BLaER1 (cell line): ENCODE measurements at regions not wholly inside any gene's neighbourhood (a gene's known extent, or its start where the extent isn't known, plus 50 kb on each side); places are given as distances from the start of the nearest gene placed in this dataset.

Source experiments
- H3K27ac ChIP-seq: shearing (Covaris generic); formaldehyde crosslinking; 2 replicates; pipeline ENCODE4 v1.8.1; 2022
- H3K27me3 ChIP-seq: shearing (Covaris generic); formaldehyde crosslinking; 2 replicates; pipeline ENCODE4 v1.8.1; 2022
- H3K36me3 ChIP-seq: shearing (Covaris generic); formaldehyde crosslinking; 2 replicates; pipeline ENCODE4 v1.8.1; 2022
- H3K4me1 ChIP-seq: shearing (Covaris generic); formaldehyde crosslinking; 2 replicates; pipeline ENCODE4 v1.8.1; 2022
- H3K4me2 ChIP-seq: shearing (Covaris generic); formaldehyde crosslinking; 2 replicates; pipeline ENCODE4 v1.8.1; 2022
- H3K4me3 ChIP-seq: shearing (Covaris generic); formaldehyde crosslinking; 2 replicates; pipeline ENCODE4 v1.8.1; 2022
- H3K9ac ChIP-seq: shearing (Covaris generic); formaldehyde crosslinking; 2 replicates; pipeline ENCODE4 v1.8.1; 2022
- H3K9me3 ChIP-seq: shearing (Covaris generic); formaldehyde crosslinking; 2 replicates; pipeline ENCODE4 v1.8.1; 2022
- H4K20me1 ChIP-seq: shearing (Covaris generic); formaldehyde crosslinking; 2 replicates; pipeline ENCODE4 v1.8.1; 2022
- Cebpa-rat ChIP-seq: shearing (Covaris generic); IDR thresholded peaks from 2 replicates; pipeline ENCODE4 v1.8.1; 2022

DNA sequence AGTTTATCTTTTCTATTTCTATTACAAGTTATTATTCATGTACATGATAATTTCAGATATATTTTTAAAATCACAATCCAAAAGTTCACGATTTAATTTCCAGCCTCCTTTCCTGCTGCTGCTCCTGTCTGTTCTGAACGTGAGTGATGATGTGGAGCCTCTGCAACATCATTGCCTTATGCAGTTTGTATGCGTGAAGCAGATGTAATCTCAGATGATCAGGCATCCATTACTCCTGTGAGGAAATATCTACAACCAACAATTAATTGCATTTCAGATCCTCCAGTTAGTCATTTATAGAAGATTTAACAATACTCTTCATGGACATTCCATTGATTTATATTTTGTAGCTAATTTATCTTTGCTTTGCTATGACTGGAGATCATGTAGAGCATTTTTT lies 668.7 kb upstream of the EPHA5 start:
- no peaks in the 10 kb centered on the region for H3K4me1 ChIP-seq
- no peak overlapping the region for H3K9ac ChIP-seq
- H3K4me2 ChIP-seq = no peak overlapping the region
- H3K9me3 ChIP-seq = no peaks in the 10 kb centered on the region
- H3K27ac ChIP-seq = no peak overlapping the region
- no peak for TF ChIP-seq Cebpa-rat
- H3K27me3 ChIP-seq = no peaks in the 10 kb centered on the region
- no peaks in the 10 kb centered on the region for H3K36me3 ChIP-seq
- H4K20me1 ChIP-seq = no peaks in the 10 kb centered on the region
- H3K4me3 ChIP-seq = no peak overlapping the region

DNA sequence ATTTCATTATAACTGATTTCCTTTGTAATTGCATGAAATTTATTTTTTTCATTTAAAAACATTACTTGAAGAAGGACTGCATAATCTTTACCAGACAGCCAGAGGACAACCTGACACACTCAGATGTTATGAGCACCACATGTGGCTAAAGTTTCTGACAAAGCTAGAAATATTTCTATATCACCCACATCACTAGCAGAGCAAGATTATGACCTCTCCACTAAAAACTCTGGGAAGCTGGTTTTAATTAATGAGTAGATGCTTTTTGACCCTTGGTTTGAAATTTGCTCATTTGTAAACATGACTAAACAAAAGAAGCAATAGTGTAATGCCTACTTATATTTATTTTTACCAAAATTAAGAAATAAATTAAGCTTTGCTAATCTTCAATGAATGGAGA lies 661.5 kb upstream of the EPHA5 start:
- Histone ChIP-seq H3K4me1 (no peaks in the 10 kb centered on the region), H3K4me2 (no peak overlapping the region), H4K20me1 (no peaks in the 10 kb centered on the region), H3K27me3 (no peaks in the 10 kb centered on the region), H3K9me3 (no peaks in the 10 kb centered on the region), H3K36me3 (no peaks in the 10 kb centered on the region), H3K9ac (no peak overlapping the region), H3K27ac (no peak overlapping the region), H3K4me3 (no peak overlapping the region)
- no peak for TF ChIP-seq Cebpa-rat

DNA sequence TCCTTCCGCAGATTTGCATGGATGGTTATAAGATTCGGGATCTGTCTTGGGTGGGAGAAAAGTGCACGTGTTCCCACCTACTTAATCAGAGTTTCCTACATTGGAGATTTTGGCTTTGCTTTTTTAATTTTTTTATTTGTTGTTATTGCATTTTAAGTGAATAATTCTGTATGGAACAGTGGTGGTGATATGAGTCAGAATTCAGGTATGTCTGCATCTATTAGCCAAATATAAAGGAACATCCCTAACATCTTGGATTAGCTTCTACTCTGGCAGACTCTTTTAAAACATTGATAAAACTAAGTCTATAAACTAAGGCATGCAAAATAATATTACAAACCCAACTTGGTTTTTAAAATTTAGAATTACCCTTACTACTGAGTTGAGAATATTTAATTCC lies 659.8 kb upstream of the EPHA5 start:
- Histone ChIP-seq H3K4me1 (no peaks in the 10 kb centered on the region), H3K36me3 (no peaks in the 10 kb centered on the region), H4K20me1 (no peaks in the 10 kb centered on the region), H3K27me3 (no peaks in the 10 kb centered on the region), H3K4me3 (no peak overlapping the region), H3K4me2 (no peak overlapping the region), H3K27ac (no peak overlapping the region), H3K9me3 (no peaks in the 10 kb centered on the region), H3K9ac (no peak overlapping the region)
- no peak for TF ChIP-seq Cebpa-rat

DNA sequence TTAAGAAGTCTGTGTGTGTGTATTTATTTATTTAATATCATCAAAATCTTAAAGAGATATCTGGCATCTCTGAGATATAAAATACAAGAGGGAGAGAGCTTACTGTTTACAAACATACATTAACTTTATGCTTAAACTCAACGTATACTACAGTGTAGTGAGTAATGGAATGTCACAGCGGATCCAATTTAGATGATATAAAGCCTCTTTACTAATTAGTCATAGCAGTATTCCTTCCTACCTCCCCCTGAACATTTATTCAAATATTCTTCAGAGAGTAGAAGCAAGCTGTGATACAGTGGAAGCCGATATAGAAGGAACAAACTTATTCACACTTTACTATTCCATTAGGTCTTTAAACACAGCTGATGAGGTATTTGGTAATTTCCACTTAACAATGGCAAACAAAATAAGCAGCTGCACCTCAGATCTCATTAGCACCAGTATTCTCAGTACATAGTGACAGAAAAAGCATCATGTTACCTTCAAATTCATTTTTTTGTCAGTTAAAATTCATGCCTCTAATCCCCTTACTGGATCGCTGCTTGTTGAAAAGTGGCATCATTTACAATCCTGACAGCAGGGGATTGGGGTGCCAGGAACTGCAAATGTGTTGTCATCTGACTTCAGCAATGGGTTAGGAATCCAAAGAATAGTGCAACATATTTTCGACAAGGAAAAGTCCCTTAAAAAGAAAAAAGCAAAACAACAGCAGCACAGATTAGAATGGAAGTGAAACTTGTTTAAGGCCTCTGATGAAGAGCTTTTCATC lies 658.7 kb upstream of the EPHA5 start:
- no peak for TF ChIP-seq Cebpa-rat
- Histone ChIP-seq H3K4me2 (no peak overlapping the region), H3K9me3 (no peaks in the 10 kb centered on the region)

DNA sequence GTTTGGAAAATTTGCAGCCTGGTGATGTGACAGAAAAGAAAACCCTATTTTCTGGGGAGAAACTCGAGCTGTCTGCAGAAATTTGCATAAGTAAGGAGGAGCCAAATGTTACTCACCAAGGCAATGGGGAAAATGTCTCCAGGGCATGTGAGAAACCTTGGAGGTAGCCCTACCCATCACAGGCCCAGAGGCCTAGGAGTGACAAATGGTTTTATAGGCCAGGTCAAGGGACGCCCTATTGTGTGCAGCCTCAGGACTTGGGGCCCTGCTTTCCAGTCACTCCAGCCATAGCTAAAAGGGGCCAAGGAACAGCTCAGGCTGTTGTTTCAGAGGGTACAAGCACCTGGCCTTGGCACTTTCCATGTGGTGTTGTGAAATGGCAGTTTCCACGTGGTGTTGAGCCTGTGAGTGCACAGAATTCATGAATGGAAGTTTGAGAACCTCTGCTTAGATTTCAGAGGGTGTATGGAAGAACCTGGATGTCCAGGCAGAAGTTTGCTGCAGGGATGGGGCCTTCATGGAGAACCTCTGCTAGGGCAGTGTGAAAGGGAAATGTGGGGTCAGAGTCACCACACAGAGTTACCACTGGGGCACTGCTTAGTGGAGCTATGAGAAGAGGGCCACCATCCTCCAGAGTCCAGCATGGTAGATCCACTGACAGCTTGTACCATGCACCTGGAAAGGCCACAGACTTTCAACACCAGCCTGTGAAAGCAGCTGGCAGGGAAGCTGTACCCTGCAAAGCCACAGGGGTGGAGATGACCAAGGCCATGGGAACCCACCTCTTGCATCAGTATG lies 637.6 kb upstream of the EPHA5 start:
- peaks cover 21% of the 10 kb centered on the region for H3K9me3 ChIP-seq
- no peak overlapping the region for H3K27ac ChIP-seq
- TF ChIP-seq Cebpa-rat = no peak
- no peaks in the 10 kb centered on the region for H3K4me1 ChIP-seq
- no peak overlapping the region for H3K4me2 ChIP-seq
- H3K9ac ChIP-seq = no peak overlapping the region
- no peaks in the 10 kb centered on the region for H4K20me1 ChIP-seq
- no peaks in the 10 kb centered on the region for H3K36me3 ChIP-seq
- H3K27me3 ChIP-seq = no peaks in the 10 kb centered on the region
- H3K4me3 ChIP-seq = no peak overlapping the region

More for the DNA sequence above, 658.7 kb upstream of the EPHA5 start:
- no peaks in the 10 kb centered on the region for H4K20me1 ChIP-seq
- H3K4me3 ChIP-seq = no peak overlapping the region
- no peak overlapping the region for H3K9ac ChIP-seq
- H3K27ac ChIP-seq = no peak overlapping the region
- no peaks in the 10 kb centered on the region for H3K27me3 ChIP-seq
- no peaks in the 10 kb centered on the region for H3K36me3 ChIP-seq
- H3K4me1 ChIP-seq = no peaks in the 10 kb centered on the region

DNA sequence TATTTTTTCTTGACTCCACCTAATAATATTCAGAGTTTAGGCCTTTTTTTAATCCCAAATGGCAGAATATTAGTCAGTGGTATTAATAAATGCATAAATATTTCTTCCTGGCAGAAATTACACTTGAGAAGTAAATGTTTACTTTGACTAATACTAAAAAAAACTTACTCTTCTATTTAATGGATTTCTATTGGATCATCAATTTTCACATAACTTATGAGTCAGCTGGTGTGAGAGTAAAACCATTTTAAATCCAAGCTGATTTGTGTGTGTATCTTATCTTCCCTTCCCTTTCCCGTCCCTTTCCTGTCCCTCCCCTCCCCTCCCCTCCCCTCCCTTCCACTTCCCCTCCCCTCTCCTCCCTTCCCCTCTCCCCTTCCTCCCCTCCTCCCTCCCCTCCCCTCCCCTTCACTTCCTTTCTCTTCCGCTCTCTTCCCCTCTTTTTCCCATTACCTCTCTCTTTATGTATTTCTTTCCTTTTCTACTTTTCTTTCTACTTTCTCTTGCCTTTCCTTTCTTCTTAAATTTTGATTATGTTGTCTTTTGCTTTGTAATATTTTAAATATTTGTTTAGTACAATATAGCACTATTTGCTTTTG lies 630.1 kb upstream of the EPHA5 start:
- no peaks in the 10 kb centered on the region for H3K4me1 ChIP-seq
- no peak overlapping the region for H3K9ac ChIP-seq
- no peak overlapping the region for H3K4me2 ChIP-seq
- no peaks in the 10 kb centered on the region for H3K36me3 ChIP-seq
- H3K9me3 ChIP-seq = no peaks in the 10 kb centered on the region
- H4K20me1 ChIP-seq = no peaks in the 10 kb centered on the region
- H3K4me3 ChIP-seq = no peak overlapping the region
- no peaks in the 10 kb centered on the region for H3K27me3 ChIP-seq
- H3K27ac ChIP-seq = no peak overlapping the region
- no peak for TF ChIP-seq Cebpa-rat

DNA sequence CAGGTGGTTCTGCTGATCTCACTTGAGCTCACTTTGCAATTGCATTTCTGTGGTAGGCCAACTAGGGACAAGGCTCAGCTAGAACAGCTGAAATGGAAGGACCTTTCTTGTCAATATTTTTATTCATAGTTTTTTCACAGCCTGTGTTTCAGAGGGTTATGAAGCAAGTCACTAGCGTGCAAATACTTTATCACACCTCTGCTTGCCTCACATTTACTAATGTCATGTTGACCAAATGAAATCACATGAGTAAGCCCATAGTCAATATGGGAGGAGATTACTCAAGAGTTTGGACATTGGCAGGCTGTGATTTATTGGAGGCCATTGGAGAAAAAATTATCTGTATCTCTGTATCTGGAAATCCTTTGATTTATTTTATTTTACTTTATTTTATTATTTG lies 628.3 kb upstream of the EPHA5 start:
- no peaks in the 10 kb centered on the region for H3K36me3 ChIP-seq
- H3K27ac ChIP-seq = no peak overlapping the region
- no peak overlapping the region for H3K4me2 ChIP-seq
- no peaks in the 10 kb centered on the region for H3K27me3 ChIP-seq
- no peak for TF ChIP-seq Cebpa-rat
- H3K4me1 ChIP-seq = no peaks in the 10 kb centered on the region
- no peak overlapping the region for H3K4me3 ChIP-seq
- H3K9ac ChIP-seq = no peak overlapping the region
- H3K9me3 ChIP-seq = no peaks in the 10 kb centered on the region
- H4K20me1 ChIP-seq = no peaks in the 10 kb centered on the region

DNA sequence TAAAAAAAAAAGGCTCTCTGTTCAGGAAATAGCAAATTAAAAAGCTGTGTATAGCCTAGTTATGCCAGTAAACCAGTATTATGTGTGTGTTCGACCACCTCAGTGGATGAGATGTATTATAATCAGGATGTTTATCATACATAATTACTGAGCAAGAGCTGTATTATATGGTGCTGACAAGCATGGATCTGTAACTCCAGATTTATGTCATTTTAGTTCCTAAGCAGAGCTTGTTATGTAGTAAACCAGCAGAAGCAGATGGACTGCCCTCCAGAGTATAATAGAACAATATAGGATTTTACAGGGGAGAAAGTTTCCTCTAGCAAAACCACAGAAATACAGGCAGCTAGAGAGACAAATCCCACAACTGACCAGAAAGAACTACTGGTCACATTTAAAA lies 627.4 kb upstream of the EPHA5 start:
- no peak overlapping the region for H3K27ac ChIP-seq
- H3K27me3 ChIP-seq = no peaks in the 10 kb centered on the region
- no peaks in the 10 kb centered on the region for H3K4me1 ChIP-seq

DNA sequence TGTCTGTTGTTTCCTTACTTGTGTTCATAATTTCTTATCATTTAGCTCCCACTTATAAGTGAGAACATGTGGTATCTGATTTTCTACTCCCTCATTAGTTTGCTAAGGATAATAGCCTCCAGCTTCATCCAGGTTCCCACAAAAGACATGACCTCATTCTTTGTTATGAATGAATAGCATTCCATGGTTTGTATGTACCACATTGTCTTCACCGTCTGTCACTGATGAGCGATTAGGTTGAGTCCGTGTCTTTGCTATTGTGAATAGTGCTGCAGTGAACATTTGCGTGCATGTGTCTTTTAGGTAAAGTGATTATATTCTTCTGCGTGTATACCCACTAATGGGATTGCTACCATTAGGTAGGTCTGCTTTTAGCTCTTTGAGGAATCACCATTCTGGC lies 624.3 kb upstream of the EPHA5 start:
- Histone ChIP-seq H3K9me3 (no peaks in the 10 kb centered on the region), H3K27ac (no peak overlapping the region), H3K4me2 (no peak overlapping the region), H3K27me3 (no peaks in the 10 kb centered on the region), H3K4me1 (no peaks in the 10 kb centered on the region), H4K20me1 (no peaks in the 10 kb centered on the region), H3K36me3 (no peaks in the 10 kb centered on the region), H3K4me3 (no peak overlapping the region), H3K9ac (no peak overlapping the region)
- TF ChIP-seq Cebpa-rat = no peak

More for the DNA sequence above, 627.4 kb upstream of the EPHA5 start:
- Histone ChIP-seq H3K4me2 (no peak overlapping the region), H4K20me1 (no peaks in the 10 kb centered on the region), H3K36me3 (no peaks in the 10 kb centered on the region), H3K4me3 (no peak overlapping the region), H3K9me3 (no peaks in the 10 kb centered on the region), H3K9ac (no peak overlapping the region)
- TF ChIP-seq Cebpa-rat = no peak

DNA sequence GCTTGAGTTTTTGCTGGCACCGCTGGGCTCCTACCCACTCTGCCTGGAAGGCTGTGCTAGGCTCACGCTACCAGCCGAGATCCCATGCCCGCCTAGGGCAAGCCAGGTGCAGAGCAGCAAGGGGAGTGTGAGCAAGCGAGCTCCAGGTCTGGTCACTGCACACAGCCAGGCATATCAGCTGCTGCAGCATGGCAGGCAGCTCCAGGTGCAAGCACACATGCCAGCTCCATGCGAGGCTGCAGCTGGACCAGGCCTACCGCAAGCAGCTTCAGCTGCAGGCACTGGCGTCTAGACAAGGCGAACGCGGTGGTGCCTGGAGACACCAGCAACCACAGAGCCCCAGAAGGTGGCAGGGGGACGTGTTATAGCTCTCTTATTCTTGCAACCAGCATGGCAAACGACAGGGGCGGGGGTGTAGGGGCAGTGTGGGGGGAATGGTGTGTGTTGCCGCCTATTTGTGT lies 614.7 kb upstream of the EPHA5 start:
- Histone ChIP-seq H3K36me3 (no peaks in the 10 kb centered on the region), H3K9me3 (no peaks in the 10 kb centered on the region), H3K27me3 (no peaks in the 10 kb centered on the region), H3K9ac (no peak overlapping the region), H3K4me3 (no peak overlapping the region), H3K4me2 (no peak overlapping the region), H3K27ac (no peak overlapping the region), H4K20me1 (no peaks in the 10 kb centered on the region), H3K4me1 (no peaks in the 10 kb centered on the region)
- TF ChIP-seq Cebpa-rat = no peak
